Stimulated activated CD4-positive, alpha-beta T cell treated with anti-CD3 and anti-CD28 coated beads, TNF-alpha, amount 100 ng/mL, for 1 hour (primary cell): ENCODE measurements at regions not wholly inside any gene's neighbourhood (a gene's known extent, or its start where the extent isn't known, plus 50 kb on each side); places are given as distances from the start of the nearest gene placed in this dataset.
A peak's percentile ranks its signal among the peaks of the same experiment; 100 is the strongest.
"Not testable (repeated sequence)": the region's sequence is repeated elsewhere in the genome, so short reads cannot be mapped to it uniquely, and the experiment has no call there.

ENCODE experiments used
- DNase-seq, 3 donors: peaks; one replicate each; pipeline ENCODE4 v3.0.0-alpha.2; 2020; ENCODE audit warnings: low read depth in 3 of 3, low spot score in 1 of 3

DNA sequence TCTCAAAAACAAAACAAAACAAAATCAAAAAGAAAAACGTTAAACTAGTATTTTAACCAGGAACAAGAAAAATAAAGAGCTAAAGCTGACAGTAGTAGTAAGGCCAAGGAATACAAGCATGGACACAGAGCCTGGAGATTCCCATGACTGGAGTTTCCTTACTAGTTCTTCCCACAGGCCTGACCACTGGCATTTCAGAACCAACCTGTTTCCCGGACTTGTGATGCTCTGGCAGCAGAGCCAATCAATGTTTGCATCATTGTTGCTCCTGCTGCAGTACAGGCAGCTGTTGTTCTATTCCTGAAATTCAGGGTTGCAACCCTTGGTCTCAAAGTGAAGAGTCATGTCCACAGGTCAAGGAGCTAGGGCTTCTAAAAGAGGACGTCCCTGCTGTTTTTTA lies 111.3 kb upstream of the WARS2 start:
- no peak for DNase-seq

DNA sequence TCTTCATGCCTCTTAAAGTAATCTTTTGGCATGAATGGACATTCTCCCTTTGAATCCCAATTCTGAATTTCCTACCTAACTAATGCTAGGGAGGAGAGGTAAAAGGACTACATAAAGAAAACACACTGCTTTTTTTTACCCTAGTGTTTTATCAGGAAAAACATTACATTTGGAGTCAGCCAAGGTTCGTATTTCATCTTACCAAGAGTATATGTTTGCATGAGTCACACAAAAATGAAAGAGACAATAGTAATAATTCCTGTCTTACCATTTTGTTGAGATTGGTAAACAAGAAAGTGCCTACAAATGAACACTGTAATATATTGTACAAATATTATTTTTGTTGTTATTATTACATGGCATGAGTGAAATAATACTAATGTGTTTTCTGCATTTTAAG lies 112.9 kb upstream of the WARS2 start:
- no peak for DNase-seq

DNA sequence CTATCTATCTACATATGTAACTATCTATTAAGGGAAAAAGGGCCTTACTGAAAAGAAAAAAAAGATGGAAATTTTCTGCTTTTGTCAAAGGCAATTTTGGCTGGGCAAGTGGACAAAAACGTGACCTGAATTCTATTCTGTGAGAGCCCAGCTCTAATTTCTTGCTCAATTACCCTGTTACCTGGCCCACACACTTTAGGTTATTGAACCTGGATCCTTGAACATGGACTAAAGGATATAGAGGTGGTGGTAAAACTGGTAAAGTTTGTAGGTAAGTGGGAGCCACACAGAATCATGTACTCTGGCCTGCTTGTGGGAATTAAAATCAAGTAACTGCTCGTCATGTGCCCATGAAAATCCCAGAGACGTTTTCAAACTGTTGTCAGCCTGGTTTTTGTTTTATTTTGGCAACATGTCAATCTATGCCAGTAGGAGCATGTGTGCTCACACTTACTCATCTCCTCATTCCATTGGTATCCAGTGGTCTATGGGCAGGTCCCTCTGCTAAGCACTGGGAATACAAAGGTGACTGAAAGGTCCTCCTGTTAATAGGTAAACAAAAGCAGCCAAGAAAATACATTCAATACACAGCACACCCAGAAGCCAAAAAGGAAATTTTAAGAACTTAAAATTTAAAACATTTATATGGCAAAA lies 113.7 kb upstream of the WARS2 start:
- DNase-seq: no peak

DNA sequence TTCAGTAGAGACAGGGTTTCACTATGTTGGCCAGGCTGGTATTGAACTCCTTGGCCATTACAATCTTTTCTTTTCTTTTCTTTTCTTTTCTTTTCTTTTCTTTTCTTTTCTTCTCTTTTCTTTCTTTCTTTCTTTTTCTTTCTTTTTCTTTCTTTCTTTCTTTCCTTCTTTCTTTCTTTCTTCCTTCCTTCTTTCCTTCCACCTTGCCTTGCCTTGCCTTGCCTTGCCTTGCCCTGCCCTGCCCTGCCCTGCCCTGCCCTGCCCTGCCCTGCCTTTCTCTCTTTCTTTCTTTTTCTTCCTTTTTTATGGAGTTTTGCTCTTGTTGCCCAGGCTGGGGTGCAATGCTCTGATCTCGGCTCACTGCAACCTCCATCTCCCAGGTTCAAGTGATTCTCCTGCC lies 112.5 kb upstream of the HAO2 start:
- not testable (repeated sequence) for DNase-seq

DNA sequence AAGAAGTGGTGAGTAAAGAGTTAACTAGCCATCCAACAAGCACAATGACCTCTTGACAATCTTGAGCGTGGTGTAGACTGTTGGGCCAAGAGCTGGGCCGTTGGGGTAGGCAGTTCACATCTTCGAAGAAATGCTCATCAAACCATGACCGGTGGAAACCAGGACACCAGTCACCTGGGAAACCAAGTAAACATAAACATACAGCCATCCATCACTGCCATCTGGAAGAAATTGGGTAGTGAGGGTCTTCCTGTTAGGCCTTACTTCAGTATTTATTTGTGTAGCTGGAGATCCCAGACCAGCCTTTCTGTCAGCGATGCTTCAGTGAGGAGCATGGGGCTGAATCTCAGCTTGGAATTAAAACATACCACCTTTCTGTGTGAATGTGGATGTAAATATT lies 108.1 kb upstream of the HAO2 start:
- no peak for DNase-seq

DNA sequence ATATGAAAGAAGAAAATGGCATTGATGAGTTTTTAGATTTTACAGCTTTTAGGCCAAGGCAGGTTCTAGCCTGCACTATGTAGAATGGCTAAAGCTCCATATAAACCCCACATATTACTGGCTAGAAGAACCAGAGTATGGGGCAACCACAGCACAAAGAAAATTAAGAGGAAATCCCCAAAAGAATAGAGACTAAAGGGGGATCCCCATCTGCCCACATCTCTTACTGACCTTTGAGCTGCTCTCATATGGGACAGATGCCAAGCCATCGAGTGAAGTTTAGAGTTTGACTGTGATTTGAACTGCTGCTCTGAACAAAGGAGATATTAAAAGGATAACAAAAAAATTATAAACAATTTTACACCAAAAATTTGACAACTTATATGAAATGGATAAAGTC lies 102.2 kb upstream of the HAO2 start:
- DNase-seq: no peak

DNA sequence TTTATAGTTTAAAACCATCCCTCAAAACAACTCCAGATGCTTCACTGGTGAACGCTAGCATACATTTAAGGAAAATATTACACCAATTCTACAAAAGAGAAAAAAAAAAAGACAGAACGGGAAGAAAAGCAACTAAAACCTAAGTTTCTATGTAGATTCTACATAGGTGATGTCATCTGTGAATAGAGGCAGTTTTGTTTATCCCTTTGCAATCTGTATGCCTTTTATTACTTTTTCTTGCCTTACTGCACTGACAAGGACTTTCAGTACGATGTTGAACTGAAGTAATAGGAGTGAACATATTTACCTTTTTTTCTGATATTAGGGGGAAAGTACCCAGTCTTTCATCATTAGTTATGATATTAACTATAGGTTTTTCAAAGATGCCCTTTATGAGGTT lies 101.7 kb upstream of the HAO2 start:
- DNase-seq: no peak

DNA sequence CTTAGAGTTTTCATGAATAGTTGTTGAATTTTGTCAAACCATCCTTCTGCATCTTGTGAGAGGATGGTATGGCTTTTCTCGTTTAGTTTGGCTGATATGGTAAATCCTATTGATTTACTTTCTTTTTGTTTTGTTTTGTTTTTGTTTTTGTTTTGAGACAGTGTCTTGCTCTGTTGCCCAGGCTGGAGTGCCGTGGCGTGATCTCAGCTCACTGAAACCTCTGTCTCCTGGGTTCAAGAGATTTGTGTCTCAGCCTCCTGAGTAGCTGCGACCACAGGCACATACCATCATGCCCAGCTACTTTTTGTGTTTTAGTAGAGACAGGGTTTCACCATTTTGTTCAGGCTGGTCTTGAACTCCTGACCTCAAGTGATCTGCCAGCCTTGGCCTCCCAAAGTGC lies 101.3 kb upstream of the HAO2 start:
- DNase-seq: not testable (repeated sequence)

DNA sequence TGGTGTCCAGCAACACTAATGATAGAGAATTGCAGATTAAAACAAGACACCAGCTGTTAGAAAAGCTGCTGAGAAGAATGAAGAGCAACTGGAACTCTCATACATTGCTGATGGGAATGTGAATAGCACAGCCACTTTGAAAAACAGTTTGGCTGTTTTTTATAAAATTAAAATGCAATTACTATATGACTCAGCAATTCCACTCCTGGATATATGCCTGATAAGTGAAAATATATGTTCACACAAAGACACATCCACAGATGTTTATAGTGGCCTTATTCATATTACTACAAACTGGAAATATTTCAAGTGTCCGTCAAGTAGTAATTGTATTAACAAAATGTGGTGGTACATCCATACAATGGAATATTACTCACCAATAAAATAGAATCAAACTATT lies 99.7 kb upstream of the HAO2 start:
- DNase-seq: no peak

DNA sequence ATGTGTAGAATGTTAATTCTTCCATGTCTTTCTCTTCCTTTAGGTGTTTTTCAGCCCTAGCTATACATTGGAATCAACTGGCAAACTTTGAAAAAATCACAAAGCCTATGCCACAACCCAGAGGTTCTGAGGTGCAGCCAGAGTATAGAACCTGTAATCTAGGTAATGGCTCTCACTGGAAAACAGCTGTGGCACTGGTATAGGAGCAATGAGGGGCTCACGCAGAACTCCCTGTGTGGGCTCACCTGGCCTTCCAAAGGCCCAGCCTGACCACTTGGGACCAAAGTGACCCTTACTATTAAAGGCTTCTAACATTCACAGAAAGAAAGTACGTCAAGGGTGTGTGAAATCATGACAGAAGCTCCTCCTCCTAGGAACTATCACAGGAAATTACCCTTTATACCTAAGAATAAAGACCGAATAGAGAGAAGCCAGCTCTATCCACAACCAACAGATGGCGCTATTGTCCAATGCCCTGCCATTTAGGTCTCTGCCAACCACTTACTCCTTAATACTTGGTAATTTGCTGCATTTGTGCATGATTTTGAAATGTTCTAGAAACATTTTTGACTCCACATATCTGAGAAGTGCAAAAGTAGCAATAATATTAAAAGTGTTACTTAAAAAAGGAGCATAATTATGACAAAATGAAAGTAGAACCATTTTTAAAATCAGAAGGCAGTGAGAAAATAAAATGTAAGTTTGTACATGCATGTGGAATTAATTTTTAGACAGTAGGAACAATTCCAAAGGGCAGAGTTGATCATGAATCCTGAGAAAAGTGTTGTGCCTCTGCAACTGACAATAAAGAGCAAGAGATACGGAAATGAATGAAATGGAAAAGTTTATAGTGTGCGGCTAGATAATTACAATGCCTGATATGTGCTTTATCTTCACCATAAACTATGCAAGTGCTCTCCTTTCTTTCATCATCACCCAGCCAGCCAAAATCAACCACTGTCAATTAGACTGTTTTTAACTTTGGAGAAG lies 93.1 kb upstream of the HAO2 start:
- peak in 1 of 3 donors; percentile 0 for DNase-seq

DNA sequence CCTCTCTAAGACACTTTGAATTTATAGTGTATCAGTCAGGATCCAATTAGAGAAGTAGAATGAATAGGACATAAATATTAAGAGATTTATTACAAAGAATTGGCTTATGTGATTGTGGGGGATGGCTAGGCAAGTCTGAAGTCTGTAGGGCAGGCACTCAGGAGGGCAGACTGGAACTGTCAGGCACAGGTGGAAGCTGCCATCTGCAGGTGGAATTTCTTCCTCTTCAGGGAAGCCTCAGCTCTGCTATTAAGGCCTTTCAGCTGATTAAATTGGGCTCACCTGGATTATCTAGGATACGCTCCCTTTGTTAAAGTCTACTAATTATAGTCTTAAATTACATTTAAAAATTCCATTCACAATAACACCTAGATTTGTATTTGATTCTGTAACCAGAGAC lies 92.0 kb upstream of the HAO2 start:
- DNase-seq: no peak

DNA sequence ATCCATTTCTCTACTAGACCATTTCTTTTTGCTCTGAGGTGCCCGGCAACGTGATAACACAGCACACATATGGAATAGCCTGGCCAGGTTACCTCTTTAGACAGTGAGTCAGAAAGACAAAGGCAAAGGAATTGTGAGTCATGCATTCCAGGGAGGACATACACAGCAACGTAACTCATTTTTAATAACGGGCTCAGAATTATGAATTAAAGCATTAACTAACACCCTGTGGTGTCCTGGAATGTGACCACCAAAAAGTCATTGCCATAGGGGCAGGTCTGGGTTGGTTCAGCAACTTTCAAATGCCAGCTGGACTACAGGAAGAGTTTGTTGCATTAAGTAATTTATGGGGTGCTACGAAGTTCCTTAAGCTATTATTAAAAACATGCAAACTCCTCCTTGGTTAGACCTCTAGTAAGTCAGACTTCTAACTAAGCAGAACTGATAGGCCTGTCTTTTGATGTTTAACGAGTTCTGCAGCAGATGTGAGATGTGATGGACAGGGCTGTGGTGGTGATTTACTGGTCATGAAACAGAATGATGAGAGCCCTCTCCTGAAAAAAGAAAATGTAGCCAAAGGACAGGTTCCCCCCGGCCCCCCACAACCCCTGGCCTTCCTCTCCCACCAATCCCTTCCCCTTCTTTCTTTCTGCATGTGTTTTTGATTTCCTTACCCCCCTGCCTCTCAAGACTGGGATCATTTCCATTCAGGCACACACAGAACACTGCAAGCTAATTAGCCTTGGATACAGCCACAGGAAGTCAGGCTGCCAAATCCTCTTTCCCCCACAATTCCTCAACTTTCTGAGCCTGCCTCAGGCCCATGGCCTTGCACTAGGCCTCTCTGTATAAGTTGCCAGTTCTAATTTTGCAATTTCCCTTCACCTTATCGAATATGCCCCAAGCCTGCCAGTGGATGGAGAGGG lies 88.9 kb upstream of the HAO2 start:
- no peak for DNase-seq

DNA sequence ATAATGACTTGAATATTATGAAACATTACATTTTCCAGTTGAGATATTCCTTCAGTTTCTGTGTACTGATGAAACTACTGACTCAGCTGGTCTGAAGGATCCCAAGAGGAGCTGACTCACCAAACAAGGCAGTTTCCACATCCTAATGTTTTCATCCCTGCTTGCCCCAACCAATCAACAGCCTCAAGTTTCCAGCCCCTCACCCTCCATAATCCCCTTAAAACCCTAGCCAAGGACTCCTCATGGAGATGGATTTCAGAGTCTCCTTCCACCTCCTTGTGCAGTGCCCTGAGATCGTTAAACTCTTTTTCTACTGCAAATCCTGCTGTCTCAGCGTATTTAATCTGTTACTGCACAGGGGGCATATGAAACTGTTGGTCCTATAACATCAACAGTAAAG lies 83.1 kb upstream of the HAO2 start:
- no peak for DNase-seq

DNA sequence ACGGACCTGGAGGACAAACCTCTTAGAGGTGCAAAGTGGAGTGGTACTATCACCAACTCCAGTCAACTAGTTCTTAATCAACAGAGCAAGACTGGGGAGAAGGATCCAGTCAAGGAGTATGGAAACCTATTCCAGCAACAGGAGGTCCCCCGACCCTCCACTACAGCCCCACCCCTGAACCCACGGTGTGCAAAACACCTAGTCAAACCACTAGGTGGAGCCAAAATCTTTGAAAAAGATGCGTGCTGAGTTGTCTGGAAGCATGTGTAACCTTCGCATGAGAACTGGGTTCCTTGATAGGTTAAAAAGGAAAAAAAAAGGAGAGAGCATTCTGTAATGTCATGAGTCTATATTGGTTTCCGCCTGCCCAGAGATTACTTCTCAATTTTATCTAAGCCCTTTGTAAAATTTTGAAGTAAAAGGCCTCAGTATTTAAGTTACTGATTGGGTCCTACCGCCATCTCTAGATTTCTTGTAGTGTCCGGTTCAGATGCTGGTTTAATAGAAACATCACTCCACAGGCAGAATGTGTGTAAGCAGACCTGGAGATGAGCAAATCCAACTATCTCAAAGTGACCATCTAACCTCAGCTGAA lies 81.9 kb upstream of the HAO2 start:
- DNase-seq: peak in 1 of 3 donors; percentile 4

DNA sequence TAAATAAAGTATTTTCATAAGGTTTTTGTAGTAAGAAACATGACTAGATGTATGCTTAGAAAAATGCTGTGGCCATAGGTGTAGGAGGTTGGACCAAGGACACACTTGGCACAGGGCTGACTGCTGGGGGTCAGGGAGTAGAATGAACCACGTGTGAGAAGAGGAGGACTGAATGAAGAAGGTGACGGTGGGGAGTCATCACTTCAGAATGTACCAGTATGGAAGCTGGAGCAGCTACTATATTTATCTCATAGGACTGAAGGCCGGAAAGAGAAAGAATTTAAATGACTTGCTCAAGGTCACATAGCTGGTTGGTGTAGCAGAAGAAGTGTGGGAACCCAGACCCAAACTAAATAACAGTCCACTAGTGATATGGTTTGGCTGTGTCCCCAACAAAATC lies 79.8 kb upstream of the HAO2 start:
- no peak for DNase-seq

DNA sequence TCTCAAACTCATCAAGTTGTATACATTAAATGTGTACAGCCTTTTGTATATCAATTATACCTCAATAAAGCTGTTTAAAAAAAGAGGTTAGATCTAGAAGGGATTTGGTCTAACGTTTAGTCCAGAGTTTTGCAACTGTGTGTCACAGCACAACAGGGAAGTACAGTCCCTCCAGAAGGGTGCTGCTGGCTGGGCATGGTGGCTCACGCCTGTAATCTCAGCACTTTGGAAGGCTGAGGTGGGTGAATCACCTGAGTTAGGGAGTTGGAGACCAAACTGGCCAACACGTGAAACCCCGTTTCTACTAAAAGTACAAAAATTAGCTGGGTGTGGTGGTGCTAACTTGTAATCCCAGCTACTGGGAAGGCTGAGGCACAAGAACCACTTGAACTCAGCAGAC lies 78.3 kb upstream of the HAO2 start:
- no peak for DNase-seq

DNA sequence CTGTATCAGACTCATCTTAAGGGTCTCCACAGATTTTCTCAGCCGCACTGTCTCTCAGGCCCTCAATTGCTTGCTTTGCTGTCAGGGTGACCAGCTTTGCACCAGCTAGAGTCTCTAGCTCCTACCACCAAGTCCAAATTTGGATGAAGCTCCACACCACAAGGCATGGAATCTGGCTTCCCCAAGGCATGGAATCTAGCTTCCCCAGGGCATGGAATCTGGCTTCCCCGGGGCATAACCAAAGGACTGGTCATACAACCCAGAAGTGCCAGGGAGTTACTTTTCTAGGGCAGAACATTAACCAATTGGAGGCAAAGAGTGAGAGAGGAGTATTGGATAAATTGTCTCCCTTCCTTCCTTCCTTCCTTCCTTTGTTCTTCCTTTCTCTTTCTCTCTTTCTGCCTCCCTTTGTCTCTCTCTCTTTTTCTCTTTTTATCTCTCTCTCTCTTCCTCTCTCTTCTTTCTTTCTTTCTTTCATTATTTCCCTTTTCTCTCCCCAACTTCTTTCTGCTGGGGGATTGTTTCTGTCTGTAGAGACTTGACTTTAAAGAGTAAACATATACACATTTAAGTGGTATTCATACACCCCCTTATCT lies 76.9 kb upstream of the HAO2 start:
- no peak for DNase-seq

DNA sequence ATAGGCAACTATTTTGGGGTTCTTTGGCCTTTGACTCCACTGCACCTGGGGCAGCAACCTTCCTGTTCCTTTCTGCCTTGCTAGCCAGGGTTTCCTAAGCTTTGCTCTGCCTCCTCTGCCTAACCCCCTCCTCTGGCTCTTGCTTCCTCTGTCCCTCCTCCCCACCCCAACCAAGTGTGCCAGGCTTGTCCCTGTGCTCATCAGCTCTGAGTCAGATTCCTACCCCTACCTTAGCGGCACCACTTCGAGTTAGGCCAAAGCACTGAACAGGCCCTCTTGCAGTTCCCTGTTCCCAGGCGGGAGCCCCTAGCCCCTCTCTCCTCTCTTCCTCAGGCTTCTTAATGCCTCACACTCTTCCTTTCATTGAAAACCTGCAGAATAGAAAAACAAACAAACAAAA lies 74.8 kb upstream of the HAO2 start:
- DNase-seq: no peak

DNA sequence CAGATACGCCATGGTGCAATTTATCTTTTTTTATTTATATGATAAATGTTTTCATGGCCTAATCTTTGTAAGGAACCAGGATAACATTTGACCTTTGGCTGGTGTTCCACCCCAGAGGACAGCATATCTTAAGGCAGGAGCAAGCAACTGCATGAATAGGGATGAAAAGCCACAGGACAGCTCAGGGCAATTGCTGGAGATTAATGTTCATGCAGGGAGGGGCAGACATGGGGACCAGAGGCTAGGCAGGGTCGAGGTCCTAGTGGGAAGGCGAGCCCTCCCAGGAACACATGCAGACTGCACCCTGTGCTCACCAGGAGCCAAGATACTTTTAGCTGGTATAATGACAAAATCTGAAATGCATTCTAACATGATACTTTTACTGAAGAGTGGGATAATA lies 74.4 kb upstream of the HAO2 start:
- no peak for DNase-seq

DNA sequence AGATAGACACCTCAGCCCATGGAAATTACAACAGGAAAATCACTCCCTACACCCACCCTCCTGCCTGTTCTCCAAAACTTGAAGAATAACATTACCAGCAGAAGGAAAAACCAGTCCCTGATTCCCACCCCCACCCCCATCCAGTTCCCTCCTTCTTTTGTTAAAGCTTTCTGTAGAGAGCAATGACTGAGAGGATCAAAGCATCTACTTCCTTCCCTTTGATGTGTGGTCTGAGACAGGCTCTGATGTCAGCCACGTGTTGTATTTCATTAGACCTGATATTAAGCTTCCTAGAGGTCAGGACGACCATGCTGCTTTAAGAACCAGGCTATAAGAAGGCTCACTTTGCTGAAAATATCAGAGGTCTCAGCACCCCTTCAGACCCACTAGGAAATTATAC lies 73.9 kb upstream of the HAO2 start:
- no peak for DNase-seq
